ENCODE measurements at regions not wholly inside any gene's neighbourhood (a gene's known extent, or its start where the extent isn't known, plus 50 kb on each side); places are given as distances from the start of the nearest gene placed in this dataset.

DNA sequence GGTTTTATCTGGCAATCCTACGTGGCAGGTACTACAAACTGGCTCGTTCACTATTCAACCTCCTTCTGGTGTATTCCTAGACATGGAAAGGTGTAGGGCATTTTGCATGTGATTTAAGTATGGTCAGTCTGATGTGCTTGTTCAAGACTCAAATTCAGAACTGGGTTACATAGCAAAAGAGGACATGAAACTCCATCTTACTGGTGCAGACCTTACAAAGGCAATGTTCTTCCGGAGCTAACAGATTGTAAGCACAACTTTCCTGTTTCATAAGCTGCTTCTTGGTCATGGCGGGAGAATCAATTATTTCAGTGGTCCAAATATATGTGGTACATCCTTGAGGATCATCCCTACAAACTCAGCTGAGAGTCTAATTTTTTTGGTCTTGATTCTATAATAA lies 703.4 kb downstream of the EPM2A start:
- TF ChIP-seq, protein P1, sequence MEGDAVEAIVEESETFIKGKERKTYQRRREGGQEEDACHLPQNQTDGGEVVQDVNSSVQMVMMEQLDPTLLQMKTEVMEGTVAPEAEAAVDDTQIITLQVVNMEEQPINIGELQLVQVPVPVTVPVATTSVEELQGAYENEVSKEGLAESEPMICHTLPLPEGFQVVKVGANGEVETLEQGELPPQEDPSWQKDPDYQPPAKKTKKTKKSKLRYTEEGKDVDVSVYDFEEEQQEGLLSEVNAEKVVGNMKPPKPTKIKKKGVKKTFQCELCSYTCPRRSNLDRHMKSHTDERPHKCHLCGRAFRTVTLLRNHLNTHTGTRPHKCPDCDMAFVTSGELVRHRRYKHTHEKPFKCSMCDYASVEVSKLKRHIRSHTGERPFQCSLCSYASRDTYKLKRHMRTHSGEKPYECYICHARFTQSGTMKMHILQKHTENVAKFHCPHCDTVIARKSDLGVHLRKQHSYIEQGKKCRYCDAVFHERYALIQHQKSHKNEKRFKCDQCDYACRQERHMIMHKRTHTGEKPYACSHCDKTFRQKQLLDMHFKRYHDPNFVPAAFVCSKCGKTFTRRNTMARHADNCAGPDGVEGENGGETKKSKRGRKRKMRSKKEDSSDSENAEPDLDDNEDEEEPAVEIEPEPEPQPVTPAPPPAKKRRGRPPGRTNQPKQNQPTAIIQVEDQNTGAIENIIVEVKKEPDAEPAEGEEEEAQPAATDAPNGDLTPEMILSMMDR (IDR thresholded peaks at IDR 0.05; ENCODE audit: insufficient read depth in 1 of 2, low read depth in 1 of 2, low read length in 1 of 2, severe bottlenecking in 1 of 2, unreplicated experiment in 1 of 2): no peak
- ChIA-PET CTCF (no interaction called here), POLR2A (no interaction called here)
- Histone ChIP-seq H3K27me3 (replicated peaks; ENCODE audit: control insufficient read depth, insufficient read depth, low read length) (no peaks in the 10 kb centered on the region), H3K4me1 (no peaks in the 10 kb centered on the region), H3K9me3 (no peaks in the 10 kb centered on the region), H3K36me3 (ENCODE audit: control insufficient read depth, insufficient read depth, low read length) (no peaks in the 10 kb centered on the region), H3K4me3 (ENCODE audit: low read depth, low read length) (no peak overlapping the region)
- Mint-ChIP-seq H3K36me3 (ENCODE audit: insufficient read depth, unreplicated experiment) (no peaks in the 10 kb centered on the region), H3K27me3 (ENCODE audit: insufficient read depth, unreplicated experiment) (peaks cover 5% of the 10 kb centered on the region), H3K27ac (ENCODE audit: unreplicated experiment) (no peak overlapping the region), H3K4me3 (ENCODE audit: unreplicated experiment) (no peak overlapping the region), H3K4me1 (ENCODE audit: low read depth, unreplicated experiment) (no peaks in the 10 kb centered on the region), H3K9me3 (ENCODE audit: unreplicated experiment) (peaks cover 9% of the 10 kb centered on the region)
- BruUV-seq (replicated peaks): no TSS peak
- DNase-seq: no peak
- intact Hi-C loops (cut with micrococcal nuclease; ENCODE audit: unreplicated experiment): no loop called here

DNA sequence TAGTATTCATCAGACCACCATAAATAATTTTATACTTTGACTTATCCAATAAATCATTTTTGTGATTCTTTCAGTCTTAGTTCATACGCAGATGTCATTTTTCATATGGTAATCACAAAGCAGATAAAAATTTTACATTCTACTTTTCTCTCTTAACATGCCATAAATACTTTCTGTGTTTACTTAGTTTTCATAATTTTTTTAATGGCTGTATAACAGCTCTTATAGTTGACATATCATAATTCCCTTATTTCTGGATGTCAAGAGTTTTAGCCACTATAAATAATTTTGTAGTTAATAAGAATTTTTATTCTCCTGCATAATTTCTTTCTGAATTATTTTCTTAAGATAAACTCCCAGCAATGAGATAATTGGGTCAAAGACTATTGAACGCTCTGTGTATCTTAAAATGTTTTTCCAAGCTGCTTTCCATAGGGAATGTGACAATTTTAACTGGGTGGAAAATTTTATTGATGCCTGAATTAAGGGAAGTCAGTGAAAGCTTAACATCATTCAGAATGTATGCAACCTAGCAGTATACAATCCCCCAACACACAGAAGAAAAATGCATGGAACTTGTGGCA lies 702.7 kb downstream of the EPM2A start:
- Mint-ChIP-seq H3K27me3 (ENCODE audit: insufficient read depth, unreplicated experiment) (peaks cover 5% of the 10 kb centered on the region), H3K36me3 (ENCODE audit: insufficient read depth, unreplicated experiment) (no peaks in the 10 kb centered on the region), H3K27ac (ENCODE audit: unreplicated experiment) (no peak overlapping the region), H3K4me1 (ENCODE audit: low read depth, unreplicated experiment) (no peaks in the 10 kb centered on the region), H3K9me3 (ENCODE audit: unreplicated experiment) (peaks cover 9% of the 10 kb centered on the region), H3K4me3 (ENCODE audit: unreplicated experiment) (no peak overlapping the region)
- no peak overlapping the region for H3K4me3 ChIP-seq (ENCODE audit: low read depth, low read length)
- DNase-seq: no peak
- intact Hi-C loops (cut with micrococcal nuclease; ENCODE audit: unreplicated experiment): no loop called here
- no peaks in the 10 kb centered on the region for H3K9me3 ChIP-seq
- POLR2A ChIA-PET: no interaction called here
- no peaks in the 10 kb centered on the region for H3K27me3 ChIP-seq (replicated peaks; ENCODE audit: control insufficient read depth, insufficient read depth, low read length)
- TF ChIP-seq, protein P1 (IDR thresholded peaks at IDR 0.05; ENCODE audit: insufficient read depth in 1 of 2, low read depth in 1 of 2, low read length in 1 of 2, severe bottlenecking in 1 of 2, unreplicated experiment in 1 of 2): no peak
- CTCF ChIA-PET: no interaction called here
- H3K36me3 ChIP-seq (ENCODE audit: control insufficient read depth, insufficient read depth, low read length): no peaks in the 10 kb centered on the region
- H3K4me1 ChIP-seq: no peaks in the 10 kb centered on the region
- BruUV-seq (replicated peaks): no TSS peak

DNA sequence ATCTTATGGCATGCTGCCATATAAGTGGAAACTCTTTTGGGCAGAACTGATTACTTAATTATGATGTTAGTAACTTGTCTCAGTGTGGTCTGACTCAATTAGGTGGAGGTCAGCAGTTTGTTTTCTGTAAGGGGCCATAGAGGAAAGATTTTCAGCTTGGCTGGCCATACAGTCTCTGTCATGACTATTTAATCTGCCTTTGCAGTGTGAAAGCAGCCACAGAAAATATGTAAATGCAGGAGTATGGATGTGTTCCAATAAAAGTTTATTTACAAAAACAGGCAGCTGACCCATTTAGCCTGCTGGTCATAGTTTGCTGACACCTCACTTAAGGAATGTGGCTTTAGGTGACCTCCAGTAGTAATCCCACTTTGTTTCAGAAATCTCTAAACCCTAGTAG lies 700.7 kb downstream of the EPM2A start:
- Mint-ChIP-seq H3K27ac (ENCODE audit: unreplicated experiment) (no peak overlapping the region), H3K36me3 (ENCODE audit: insufficient read depth, unreplicated experiment) (no peaks in the 10 kb centered on the region)

More for the DNA sequence above, 700.7 kb downstream of the EPM2A start:
- Mint-ChIP-seq H3K4me3 (ENCODE audit: unreplicated experiment) (no peak overlapping the region), H3K9me3 (ENCODE audit: unreplicated experiment) (peaks cover 9% of the 10 kb centered on the region), H3K4me1 (ENCODE audit: low read depth, unreplicated experiment) (no peaks in the 10 kb centered on the region), H3K27me3 (ENCODE audit: insufficient read depth, unreplicated experiment) (no peaks in the 10 kb centered on the region)
- Histone ChIP-seq H3K27me3 (replicated peaks; ENCODE audit: control insufficient read depth, insufficient read depth, low read length) (no peaks in the 10 kb centered on the region), H3K4me3 (ENCODE audit: low read depth, low read length) (no peak overlapping the region), H3K36me3 (ENCODE audit: control insufficient read depth, insufficient read depth, low read length) (no peaks in the 10 kb centered on the region), H3K4me1 (no peaks in the 10 kb centered on the region), H3K9me3 (no peaks in the 10 kb centered on the region)
- intact Hi-C loops (cut with micrococcal nuclease; ENCODE audit: unreplicated experiment): no loop called here
- ChIA-PET CTCF (no interaction called here), POLR2A (no interaction called here)
- TF ChIP-seq, protein P1 (IDR thresholded peaks at IDR 0.05; ENCODE audit: insufficient read depth in 1 of 2, low read depth in 1 of 2, low read length in 1 of 2, severe bottlenecking in 1 of 2, unreplicated experiment in 1 of 2): no peak
- DNase-seq: no peak
- no TSS peak for BruUV-seq (replicated peaks)
